Suppressor macrophage (primary cell): ENCODE measurements at regions not wholly inside any gene's neighbourhood (a gene's known extent, or its start where the extent isn't known, plus 50 kb on each side); places are given as distances from the start of the nearest gene placed in this dataset.
"Not testable (repeated sequence)": the region's sequence is repeated elsewhere in the genome, so short reads cannot be mapped to it uniquely, and the experiment has no call there.

Experiments used
- DNase-seq, 4 experiments: peaks; one replicate each; pipeline ENCODE4 v3.0.0-alpha.2; 2020 to 2022

DNA sequence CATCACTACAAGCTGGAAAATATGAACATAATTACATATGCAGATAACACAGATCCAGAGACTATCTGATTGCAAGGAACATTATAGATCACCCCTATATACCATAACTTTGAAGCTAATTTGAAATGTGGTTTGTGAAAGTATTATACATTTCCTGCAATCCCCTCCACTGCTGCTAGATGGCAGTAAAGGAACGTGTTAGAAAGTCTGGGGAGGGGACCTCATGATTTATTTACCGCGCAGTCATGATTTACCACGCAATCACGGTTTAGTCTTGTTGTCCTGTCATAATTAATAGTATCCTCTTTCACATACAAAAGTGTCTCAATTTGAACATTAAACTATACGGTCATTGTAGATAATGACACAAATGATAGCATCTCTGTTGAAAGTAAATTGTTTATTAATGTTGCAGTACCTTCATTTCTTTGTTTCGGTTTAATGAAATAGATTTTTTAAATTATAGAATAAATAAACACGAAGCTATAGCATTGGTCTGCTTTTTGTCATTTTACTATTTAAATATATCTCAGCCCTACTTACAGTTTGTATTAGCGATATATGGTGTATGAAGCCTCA lies 145.3 kb upstream of the PRSS1 start:
- peak; percentile 72 to 79 (median 73) for DNase-seq

DNA sequence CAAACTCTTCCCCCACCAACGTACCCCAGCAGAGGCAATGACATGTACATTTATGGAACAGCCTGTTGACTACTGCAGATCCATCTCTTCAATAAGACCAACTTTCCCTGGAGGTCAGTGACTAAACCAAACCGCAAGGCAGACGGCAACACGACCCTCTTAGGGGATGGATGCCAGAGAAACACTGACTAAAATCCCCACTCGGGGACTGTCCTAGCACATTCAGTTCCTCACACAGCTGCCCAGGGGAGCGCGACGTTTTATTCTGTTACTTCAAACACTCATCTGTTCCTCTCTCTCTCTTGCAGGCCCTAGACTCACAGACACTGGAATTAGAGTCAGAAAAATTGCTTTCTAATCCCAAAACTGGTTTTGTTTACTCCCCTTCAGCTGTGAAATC lies 146.5 kb upstream of the PRSS1 start:
- DNase-seq = no peak

DNA sequence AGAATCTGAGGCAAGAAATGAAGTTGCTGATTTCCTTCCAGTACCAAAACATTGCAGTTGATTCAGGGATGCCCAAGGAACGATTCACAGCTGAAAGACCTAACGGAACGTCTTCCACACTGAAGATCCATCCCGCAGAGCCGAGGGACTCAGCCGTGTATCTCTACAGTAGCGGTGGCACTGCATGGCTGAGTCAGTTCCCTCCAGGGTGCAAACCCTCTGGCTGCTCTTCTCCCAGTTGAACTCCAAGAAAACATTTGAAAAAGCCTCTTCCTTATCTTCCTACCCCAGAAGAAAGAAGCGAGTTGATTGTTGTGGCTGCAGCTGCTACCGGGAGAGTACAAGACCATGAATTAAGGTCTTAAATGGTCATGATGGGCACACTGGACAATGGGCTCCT lies 147.1 kb upstream of the PRSS1 start:
- no peak for DNase-seq

DNA sequence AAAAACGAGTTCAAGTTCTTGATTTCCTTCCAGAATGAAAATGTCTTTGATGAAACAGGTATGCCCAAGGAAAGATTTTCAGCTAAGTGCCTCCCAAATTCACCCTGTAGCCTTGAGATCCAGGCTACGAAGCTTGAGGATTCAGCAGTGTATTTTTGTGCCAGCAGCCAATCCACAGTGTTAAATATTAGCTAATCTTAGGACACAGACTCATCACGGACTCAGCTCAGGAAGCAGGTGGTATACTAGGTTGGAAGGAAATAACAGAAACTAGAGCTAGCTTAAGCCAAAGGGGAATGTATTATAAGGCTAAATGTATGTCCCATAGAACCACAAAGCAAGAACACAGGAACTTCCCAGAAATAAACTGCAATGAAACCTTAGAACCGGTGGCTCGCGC lies 151.0 kb upstream of the PRSS1 start:
- no peak for DNase-seq

DNA sequence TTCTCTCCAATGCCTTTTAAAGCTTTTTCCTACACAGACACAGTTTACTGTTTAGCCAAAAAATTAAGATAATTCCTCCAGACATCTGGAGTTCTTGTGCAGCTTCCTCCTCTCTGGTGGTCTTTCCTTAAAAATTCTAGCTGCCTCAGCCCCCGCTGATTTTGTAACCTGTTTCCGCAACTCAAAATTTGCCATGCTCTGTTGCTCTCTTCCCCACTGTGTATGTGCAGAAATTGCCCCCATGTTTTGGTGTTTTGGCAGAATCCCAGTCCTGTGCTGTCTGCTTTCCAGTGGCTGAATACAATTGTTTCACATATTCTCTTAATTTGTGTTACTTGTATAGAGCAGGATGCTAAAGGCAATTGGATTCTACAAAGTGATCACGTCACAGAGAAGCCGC lies 151.7 kb upstream of the PRSS1 start:
- peak in 3 of 4 experiments; percentile 20 to 46 (median 31) for DNase-seq

DNA sequence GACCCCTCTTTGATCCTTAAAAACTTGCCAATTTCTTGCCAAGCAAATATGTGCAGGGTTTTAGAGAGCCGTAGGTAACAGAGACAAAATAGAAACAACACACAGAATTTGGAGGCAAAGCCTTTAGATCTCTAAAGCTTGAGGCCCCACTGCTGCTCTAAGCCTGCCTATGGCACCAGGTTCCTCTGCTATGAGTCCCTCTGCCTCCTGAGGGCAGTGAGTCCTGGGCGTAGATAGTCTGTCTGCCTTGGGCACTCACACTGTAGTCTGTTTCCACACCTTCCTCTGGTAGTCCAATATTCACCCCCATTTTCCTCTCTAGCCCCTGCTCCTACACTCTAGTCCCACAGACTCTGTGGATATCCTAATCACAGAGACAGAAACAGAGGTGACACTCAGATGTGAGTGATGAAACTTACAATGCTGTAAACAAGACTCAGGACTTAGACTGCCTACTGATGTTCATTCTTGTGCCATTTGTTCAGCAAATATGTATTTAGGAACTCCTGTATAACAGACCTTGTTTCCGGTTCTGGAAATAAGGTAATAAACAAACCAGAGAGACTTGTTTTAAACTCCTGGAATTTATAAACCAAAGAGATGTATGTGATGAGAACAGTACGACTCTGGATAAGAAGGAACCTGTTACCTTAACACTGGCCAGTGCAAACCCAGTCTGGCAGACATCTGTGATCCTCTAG lies 153.3 kb upstream of the PRSS1 start:
- no peak for DNase-seq

DNA sequence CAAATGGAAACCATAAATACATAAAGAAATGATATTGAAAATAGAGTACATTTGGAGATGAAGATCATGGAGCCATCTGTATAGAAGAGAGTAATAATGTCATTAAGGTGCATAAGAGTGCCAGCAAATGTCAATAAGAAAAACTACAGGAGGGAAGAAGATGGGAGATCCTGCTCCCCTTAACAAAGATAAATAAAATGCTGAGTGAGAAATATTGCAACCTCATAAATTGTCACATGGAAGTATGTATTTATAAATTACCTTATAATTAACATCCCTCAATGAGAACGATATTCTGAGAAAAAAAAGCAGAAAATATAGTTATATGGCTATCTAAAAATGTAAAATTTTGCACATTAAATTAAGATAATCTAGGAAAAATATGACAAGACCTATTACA lies 155.2 kb upstream of the PRSS1 start:
- DNase-seq = no peak

DNA sequence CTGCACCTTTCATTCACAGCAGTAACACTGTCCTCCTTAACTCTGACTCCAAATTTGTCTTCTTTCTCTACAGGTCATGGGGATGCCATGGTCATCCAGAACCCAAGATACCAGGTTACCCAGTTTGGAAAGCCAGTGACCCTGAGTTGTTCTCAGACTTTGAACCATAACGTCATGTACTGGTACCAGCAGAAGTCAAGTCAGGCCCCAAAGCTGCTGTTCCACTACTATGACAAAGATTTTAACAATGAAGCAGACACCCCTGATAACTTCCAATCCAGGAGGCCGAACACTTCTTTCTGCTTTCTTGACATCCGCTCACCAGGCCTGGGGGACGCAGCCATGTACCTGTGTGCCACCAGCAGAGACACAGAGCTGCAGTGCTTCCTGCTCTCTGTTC lies 156.2 kb upstream of the PRSS1 start:
- DNase-seq = no peak

DNA sequence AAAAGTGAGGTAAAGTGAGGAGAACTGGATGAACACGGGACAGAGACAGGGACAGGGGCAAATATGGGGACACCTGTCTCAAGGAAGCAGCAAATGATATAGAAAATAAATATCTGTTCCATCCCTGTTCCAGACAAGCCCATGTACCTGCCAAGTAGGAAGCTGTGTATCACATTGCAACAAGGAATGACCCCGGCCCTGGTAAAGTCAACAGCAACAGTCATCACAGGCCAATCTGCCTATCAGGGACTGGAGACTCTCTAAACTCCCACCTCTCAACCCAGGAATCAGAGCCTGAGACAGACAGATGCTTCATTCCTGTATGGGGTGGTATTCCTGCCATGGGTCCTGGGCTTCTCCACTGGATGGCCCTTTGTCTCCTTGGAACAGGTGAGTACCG lies 156.6 kb upstream of the PRSS1 start:
- no peak for DNase-seq

DNA sequence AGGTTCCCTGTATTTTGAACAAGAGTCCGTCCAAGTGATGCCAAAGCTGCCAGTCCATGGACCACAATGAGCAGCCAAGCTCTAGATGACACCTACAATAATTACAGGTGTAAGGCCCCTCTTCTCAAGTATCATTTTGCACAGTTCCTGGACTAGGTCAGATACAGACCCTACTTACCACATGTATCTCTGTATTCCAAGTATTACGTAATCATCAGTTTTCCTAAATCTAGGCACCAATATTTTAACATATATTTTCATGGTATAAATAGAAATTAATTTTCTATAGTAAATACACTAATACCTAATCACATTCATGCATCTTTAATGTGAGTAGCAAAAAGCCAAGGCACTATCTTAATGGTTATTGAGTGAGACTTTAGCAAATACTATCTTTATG lies 157.0 kb upstream of the PRSS1 start:
- no peak for DNase-seq

DNA sequence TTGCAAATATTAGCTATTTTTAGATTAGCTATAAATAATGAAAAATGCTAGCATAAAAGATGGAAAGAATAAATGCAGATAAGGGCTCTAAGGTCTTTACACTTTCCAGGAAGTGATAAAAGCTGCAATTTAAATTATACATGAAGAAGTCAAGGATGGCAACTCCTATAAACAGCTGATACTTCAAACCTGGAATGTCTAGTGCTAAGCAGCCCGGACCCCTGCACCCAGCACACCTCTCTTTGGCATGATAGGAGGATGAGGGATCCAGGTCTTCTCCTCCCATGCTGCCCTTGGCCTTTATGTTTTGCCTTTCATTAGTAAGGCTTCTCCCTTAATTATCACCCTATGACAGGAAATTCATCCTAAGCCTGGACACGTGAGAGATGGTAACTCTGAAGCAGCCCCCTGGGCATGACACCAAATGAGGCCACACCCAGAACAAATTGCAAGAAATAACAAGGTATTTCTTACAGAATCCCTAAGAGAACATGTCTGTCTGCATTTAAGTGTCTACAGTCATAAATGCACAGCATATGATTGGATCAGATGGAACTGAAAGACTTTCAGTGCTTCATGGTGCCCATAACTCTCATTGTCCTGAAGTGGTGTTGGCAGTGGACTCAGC lies 158.3 kb upstream of the PRSS1 start:
- no peak for DNase-seq

DNA sequence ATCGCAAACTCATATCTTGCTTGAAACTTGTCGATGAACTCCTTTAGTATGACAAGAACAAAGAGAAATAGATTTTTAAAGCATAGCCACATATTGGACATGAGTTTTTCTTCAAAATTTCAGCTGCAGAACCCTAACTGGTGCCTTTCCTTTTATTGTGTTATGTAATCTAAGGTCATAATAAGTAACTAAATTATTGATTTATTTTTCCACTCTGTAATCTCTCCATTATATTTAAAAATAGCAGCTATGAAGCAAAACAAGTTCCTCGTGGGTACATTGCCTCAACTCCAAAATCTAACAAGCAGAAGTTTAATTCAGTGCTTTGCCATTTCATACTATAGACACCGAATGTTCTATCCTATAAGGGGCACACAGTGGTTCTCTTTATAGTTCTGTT lies 159.2 kb upstream of the PRSS1 start:
- no peak for DNase-seq

DNA sequence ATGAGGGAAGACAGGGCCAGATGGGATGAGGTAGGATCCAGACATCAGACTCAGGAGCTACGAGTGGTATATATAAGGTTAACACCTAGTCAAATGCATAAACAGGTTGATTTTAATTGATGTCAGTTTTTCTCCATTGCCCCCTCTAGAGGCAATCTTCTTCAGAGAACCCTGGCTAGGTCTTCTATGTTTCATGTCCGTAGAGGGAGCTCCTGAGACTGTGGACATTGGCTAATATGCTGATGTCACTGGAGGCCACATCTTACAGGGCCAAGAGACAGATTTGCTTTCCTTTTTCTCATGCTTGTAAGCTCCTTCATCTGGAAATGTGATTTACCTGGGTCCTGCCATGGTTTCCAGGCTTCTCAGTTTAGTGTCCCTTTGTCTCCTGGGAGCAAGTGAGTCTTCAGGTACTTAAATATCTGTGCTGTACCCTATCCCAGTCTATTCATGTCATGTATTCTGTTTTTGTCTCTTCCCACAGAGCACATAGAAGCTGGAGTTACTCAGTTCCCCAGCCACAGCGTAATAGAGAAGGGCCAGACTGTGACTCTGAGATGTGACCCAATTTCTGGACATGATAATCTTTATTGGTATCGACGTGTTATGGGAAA lies 161.6 kb upstream of the PRSS1 start:
- DNase-seq = peak; percentile 74 to 90 (median 83)

DNA sequence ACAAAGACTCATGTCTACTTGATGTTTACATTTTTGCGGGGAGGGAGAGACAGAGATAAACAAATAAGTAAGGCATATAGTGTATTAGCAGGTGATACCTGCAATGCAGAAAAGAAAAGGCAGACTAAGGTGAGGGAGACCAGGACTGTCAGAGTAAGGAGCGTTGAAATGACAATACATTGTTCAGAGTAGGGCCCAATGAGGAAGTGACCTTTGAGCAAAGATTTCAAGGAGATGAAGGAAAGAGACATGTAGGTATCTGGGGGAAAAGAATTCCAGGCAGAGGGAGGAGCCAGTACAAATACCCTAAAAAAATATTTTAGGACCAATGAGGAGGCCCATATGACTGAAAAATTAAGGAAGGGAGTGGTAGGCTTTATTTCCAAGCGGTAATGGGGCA lies 162.7 kb upstream of the PRSS1 start:
- DNase-seq = no peak

DNA sequence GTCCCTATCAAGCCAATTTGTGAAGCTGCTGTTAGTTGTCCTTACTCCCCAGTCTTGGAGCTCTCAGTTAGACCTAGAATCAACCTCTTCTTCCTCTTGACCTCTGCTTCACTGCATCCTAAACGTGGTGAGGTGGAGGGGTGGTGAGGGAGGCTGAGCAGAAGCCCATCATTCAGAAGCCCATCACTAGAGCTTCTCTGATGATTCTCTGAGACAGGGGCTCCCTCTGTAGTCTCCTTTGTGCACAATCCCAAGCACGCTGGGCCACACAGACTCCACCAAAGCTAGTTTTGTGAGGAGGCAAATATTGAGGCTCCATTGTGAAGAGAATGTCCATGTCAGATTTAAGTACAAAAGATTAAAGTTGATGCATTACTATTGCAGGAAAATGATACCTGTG lies 163.8 kb upstream of the PRSS1 start:
- DNase-seq = no peak

DNA sequence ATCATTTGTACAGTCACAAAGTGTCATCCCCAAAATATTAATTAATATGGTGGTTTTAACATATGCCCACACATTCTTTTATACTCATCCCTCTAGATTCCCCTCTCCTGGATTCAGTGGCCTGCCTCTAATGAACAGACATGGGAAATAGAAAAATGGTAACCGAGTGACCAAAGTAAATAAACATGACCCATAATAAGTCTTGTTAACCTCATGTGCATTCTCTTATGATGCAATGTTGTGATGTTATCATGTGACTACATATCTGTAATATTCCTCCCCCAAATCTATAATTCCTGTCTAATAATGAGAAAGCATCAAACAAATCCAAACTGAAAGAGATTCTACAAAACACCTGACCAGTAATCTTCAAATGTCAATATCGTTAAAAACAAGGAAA lies 164.5 kb upstream of the PRSS1 start:
- no peak for DNase-seq

DNA sequence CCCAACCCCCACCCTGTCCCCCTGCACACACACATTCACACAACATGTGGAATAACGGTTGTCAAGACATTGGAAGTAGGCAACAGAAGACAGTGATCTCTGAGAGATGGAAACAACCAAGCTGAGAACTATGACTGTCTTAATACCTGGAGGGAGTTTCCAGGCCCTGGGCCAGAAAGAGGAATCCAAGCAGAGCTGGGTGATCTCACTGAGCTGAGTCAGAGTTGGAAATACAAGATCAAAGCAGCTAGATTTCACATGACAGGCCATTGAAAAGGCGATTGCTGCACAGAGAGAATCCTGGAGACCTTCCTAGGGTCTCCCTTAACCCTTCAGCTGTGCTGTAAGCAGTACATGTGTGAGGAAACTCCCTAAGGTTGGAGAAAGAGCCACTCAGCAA lies 165.8 kb upstream of the PRSS1 start:
- DNase-seq = peak; percentile 82 to 93 (median 86)

DNA sequence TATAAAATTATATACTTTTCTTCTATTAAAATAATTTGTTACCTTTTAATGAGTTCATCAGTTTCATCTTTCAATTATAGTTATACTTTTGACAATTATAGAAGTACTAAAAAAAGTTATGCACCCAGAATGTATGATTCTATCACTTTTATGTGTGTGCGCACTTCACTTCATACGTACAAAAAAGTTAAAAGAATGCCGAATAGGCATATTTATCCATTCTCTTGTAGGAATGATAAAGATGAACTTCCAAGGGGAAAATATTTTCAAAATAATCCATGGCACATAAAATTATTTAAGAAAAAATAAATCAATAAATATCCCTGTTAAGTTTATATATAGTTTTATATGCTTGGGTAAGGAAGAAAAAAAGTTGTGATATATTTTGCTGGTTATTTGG lies 166.9 kb upstream of the PRSS1 start:
- no peak for DNase-seq

DNA sequence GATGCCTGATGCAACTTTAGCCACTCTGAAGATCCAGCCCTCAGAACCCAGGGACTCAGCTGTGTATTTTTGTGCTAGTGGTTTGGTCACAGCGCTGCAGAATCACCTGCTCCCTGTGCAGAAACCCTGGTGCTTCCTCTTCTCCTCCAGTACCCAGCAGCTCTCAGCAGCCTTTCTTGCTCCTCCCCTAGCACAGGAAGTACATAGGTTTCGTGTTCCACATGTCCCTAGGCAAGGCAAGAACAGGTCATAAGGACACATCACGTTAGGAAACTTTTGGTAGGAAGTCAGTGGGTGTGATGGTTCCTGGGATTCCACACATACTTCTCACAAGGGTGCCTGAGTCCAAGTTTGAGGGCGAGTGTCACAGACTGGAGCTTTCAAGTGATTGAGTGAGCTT lies 167.9 kb upstream of the PRSS1 start:
- peak; percentile 77 to 92 (median 86) for DNase-seq

DNA sequence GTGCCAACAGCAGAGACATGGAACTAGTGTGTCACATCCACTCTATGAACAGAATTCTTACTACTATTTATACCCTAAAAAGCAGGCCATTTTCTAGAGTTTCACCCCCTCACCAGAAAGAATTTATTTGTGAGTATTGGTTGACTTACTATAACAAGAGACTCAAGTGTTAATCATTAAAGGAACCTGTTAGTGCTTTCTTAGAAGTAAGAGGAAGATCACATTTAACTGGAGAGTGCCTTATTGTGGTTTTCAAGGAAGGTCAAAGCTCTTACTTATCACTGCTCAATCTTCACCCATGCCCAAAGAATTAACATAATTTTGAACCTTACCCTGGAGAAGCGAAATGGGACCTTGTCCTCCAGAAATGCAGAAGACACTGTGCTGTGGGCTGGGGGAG lies 169.3 kb upstream of the PRSS1 start:
- peak in 1 of 4 experiments; percentile 17 for DNase-seq

DNA sequence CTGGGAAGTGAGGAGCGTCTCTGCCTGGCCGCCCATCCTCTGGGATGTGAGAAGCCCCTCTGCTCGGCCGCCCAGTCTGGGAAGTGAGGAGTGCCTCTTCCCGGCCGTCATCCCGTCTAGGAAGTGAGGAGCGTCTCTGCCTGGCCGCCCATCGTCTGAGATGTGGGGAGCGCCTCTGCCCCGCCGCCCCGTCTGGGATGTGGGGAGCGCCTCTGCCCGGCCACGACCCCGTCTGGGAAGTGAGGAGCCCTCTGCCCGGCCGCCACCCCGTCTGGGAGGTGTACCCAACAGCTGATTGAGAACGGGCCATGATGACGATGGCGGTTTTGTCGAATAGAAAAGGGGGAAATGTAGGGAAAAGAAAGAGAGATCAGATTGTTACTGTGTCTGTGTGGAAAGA lies 173.9 kb upstream of the PRSS1 start:
- not testable (repeated sequence) for DNase-seq

DNA sequence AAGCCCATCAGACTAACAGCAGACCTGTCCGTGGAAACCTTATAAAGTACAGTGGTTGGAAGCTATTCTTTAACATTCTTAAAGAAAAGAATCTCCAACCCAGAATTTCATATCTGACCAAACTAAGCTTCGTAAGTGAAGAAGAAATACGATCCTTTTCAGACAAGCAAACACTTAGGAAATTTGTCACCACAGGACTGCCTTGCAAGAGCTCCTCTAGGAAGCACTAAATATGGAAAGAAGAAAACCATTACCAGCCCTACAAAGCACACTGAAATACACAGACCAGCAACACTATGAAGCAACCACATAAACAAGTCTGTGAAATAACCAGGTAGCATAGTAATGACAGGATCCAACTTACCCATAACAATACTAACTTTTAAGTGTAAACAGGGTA lies 177.7 kb upstream of the PRSS1 start:
- DNase-seq = no peak

DNA sequence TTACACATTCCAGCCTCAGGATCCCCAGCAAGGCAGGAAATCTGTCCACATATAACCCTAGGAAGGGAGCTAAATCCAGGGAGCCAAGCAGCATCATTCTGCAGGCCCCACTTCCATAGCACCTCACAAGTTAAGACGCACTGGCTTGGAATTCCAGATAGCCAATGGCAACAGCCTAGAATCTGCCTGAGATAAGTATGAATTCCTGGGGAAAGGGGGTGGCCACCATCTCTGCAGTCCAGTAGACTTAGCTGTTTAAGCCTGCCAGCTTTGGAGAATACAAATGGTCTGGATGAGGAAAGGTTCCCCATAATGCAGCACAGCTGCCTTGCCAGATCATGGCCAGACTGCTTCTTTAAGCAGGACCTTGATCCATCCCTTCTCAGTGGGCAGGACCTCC lies 179.4 kb upstream of the PRSS1 start:
- DNase-seq = no peak
